Stimulated activated CD4-positive, alpha-beta T cell treated with anti-CD3 and anti-CD28 coated beads, Interleukin-2, amount 100 ng/mL, for 4 hours (primary cell): ENCODE measurements at regions not wholly inside any gene's neighbourhood (a gene's known extent, or its start where the extent isn't known, plus 50 kb on each side); places are given as distances from the start of the nearest gene placed in this dataset.

Source experiments
- DNase-seq: peaks from one replicate; pipeline ENCODE4 v3.0.0-alpha.2; 2020; ENCODE audit warnings: low read depth

- DNase-seq: no peak
Measured at GRCh38 chr15:81481346-81481745, 107.3 kb upstream of the TMC3 start.

GRCh38 chr15:81480645-81481053 lies 106.6 kb upstream of the TMC3 start:
- peak; percentile 7 for DNase-seq

- DNase-seq: no peak
Measured at GRCh38 chr15:81478354-81478753, 104.3 kb upstream of the TMC3 start.

GRCh38 chr15:81475926-81476325 lies 101.9 kb upstream of the TMC3 start:
- DNase-seq: no peak

GRCh38 chr15:81475471-81475870 lies 101.5 kb upstream of the TMC3 start:
- DNase-seq: no peak

- DNase-seq: no peak
Measured at GRCh38 chr15:81473946-81474345, 99.9 kb upstream of the TMC3 start.

GRCh38 chr15:81473177-81473576 lies 99.2 kb upstream of the TMC3 start:
- DNase-seq: no peak

- DNase-seq: no peak
Measured at GRCh38 chr15:81471151-81471550, 97.1 kb upstream of the TMC3 start.

GRCh38 chr15:81469154-81469553 lies 95.1 kb upstream of the TMC3 start:
- DNase-seq: no peak

- DNase-seq: no peak
Measured at GRCh38 chr15:81466741-81467140, 92.7 kb upstream of the TMC3 start.

- DNase-seq: no peak
Measured at GRCh38 chr15:81454024-81454423, 80.0 kb upstream of the TMC3 start.

GRCh38 chr15:81450721-81451120 lies 76.7 kb upstream of the TMC3 start:
- DNase-seq: no peak

GRCh38 chr15:81449836-81450474 lies 75.9 kb upstream of the TMC3 start:
- no peak for DNase-seq

- DNase-seq: no peak
Measured at GRCh38 chr15:81443040-81443820, 69.2 kb upstream of the TMC3 start.

GRCh38 chr15:81442454-81442853 lies 68.4 kb upstream of the TMC3 start:
- no peak for DNase-seq

GRCh38 chr15:81434851-81435250 lies 60.8 kb upstream of the TMC3 start:
- DNase-seq: no peak

- DNase-seq: no peak
Measured at GRCh38 chr15:81433462-81433861, 59.4 kb upstream of the TMC3 start.

- DNase-seq: no peak
Measured at GRCh38 chr15:81432179-81432578, 58.2 kb upstream of the TMC3 start.

- no peak for DNase-seq
Measured at GRCh38 chr15:81427176-81427575, 53.2 kb upstream of the TMC3 start.

- no peak for DNase-seq
Measured at GRCh38 chr15:81425905-81426304, 51.9 kb upstream of the TMC3 start.
